GM12865 (cell line): ENCODE measurements at regions not wholly inside any gene's neighbourhood (a gene's known extent, or its start where the extent isn't known, plus 50 kb on each side); places are given as distances from the start of the nearest gene placed in this dataset.

Experiments used
- DNase-seq: peaks from one replicate; pipeline ENCODE4 v3.0.0; 2010; ENCODE audit warnings: low read depth
- H3K4me3 ChIP-seq: 2 replicates; pipeline ENCODE4 v1.5.1; 2011; ENCODE audit warnings: mild to moderate bottlenecking, low read depth, low read length, control low read depth
- TF ChIP-seq, protein P1 (sequence below): IDR thresholded peaks from 2 replicates; pipeline ENCODE4 v1.5.1; 2011; ENCODE audit warnings: low read length, control low read depth, low read depth, inconsistent platforms; ENCODE audit not compliant: insufficient read depth; ENCODE audit errors: missing control alignments

DNA sequence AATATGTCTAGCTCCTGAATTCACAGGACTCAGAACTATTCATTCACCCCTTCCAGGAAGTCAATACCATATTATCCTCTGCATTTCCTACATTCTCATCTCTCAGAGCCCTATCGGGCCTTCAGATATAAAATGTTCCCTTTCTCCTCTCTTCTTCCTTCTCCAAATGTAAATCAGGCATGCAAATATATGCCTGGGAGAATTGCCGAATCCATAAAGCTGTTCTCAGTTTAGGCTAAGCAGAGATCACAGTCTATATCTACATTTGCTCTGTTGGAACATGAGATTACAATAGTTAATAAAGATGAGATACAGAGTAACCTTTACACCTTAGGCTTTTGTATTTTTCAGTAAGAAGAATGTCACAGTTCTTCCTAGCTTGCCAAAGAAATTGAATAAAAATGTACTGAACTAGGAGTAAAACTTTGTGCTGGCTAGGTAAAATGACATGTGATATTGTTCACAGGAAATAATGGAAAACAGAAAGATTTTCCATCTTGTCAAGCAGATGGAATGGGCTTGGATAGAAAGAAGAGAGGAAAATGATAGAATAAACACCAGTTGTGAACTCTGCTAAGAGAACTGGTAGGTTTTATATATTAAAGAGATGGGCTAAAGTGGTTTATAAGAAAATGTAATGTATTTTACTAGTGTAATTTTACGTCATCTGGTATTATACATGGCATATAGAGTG, 161.5 kb downstream of the NRIP1 start:
- no peak overlapping the region for H3K4me3 ChIP-seq

DNA sequence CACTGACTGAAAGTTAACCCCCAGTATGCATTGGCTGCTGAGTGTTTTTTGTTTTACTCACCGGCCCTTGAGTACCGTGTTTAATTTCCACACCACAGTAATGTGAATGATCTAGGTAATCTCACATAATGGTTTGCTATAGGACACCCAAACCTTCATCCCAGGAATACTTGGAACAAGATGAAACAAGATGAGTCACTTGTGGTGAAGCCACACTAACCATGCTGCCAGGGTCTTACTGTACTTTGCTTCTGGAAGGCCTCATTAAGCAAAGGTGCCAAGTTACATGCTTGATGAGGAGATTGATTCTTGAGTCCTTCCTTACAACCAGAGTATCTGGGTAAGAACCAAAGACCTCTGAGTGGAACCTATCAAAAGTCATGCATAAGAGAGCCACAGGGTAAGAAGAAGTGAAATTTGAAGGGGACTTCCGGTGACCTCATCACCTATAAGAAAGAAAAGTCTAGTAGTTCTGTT, 163.3 kb downstream of the NRIP1 start:
- peak; percentile 10 for DNase-seq
- TF ChIP-seq, protein P1, sequence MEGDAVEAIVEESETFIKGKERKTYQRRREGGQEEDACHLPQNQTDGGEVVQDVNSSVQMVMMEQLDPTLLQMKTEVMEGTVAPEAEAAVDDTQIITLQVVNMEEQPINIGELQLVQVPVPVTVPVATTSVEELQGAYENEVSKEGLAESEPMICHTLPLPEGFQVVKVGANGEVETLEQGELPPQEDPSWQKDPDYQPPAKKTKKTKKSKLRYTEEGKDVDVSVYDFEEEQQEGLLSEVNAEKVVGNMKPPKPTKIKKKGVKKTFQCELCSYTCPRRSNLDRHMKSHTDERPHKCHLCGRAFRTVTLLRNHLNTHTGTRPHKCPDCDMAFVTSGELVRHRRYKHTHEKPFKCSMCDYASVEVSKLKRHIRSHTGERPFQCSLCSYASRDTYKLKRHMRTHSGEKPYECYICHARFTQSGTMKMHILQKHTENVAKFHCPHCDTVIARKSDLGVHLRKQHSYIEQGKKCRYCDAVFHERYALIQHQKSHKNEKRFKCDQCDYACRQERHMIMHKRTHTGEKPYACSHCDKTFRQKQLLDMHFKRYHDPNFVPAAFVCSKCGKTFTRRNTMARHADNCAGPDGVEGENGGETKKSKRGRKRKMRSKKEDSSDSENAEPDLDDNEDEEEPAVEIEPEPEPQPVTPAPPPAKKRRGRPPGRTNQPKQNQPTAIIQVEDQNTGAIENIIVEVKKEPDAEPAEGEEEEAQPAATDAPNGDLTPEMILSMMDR, result no peak
- H3K4me3 ChIP-seq, result no peak overlapping the region

More for the DNA sequence above, 161.5 kb downstream of the NRIP1 start:
- no peak for DNase-seq
- TF ChIP-seq, protein P1, result no peak

DNA sequence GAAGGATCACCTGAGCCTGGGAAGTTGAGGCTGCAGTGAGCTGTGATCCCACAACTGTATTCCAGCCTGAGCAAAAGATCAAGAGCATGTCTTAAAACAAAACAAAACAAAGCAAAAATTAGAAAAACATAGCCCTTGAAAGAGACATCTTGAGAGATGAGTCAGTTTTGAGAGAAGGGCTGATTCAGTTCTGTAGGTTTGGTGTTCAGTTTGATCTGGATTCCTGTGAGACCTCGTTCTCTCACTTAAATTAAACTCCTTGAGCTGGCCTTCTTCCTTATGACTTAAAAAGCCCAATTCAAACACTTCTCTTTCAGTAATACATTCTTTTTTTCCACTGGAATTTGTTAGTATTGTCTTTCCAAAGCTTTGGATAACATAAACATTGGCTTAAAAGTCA, 164.2 kb downstream of the NRIP1 start:
- no peak for DNase-seq
- TF ChIP-seq, protein P1, result no peak
- H3K4me3 ChIP-seq, result no peak overlapping the region

DNA sequence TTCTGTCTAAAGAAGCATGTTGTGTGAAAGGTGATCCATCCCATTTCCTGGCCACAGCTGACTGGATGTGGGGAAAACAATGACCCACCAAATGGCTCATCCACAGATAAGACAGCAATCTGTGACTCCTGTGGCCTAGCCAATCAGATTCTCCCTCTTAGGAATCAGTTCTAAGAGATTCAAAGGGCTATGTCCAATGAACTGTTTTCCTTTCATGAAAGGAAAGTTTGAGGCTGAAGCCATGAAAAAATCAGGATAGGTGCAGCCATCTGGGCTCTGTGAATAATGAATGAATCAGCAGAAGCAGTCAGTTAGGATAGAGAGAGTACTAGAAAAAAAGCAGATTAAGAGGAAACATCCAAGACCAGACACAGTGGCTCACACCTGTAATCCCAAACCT, 164.7 kb downstream of the NRIP1 start:
- DNase-seq, result no peak
- TF ChIP-seq, protein P1, result no peak
- no peak overlapping the region for H3K4me3 ChIP-seq

DNA sequence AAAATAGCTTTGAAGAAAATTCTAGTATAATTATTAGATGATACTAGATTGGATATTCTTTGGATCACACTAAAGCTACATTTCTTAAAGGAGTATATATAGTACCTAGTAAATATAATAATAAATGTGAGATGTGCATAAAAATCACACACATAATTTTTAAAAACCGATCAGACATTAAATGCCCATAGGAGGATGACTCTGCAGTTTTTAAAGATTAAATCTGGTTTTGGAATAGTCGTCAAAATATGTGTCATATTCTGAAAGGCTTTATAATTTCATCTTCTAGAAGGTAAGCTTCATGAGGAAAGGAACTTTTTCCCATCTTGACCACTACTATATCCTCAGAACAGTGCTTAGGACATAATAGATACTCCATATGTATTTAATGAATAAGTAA, 169.0 kb downstream of the NRIP1 start:
- DNase-seq, result no peak
- no peak overlapping the region for H3K4me3 ChIP-seq
- TF ChIP-seq, protein P1, result no peak

DNA sequence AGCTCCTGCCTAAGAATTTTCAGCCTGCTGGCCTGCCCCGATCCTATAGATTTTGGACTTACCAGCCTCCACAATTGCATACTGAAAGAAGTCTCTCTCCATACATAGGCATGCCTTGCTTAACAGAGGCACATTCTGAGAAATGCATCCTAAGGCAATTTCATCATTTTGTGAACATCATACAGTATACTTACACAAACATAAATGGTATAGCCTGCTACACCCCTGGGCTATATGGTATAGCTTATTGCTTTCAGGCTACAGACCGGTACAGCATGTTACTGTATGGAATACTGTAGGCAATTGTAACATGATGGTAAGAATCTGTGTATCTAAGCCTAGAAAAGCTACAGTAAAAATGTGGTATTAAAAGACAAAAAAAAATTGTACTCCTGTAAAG, 174.7 kb downstream of the NRIP1 start:
- TF ChIP-seq, protein P1, result no peak
- no peak overlapping the region for H3K4me3 ChIP-seq
- no peak for DNase-seq
